ENCODE measurements at regions not wholly inside any gene's neighbourhood (a gene's known extent, or its start where the extent isn't known, plus 50 kb on each side); places are given as distances from the start of the nearest gene placed in this dataset.
"Not testable (repeated sequence)": the region's sequence is repeated elsewhere in the genome, so short reads cannot be mapped to it uniquely, and the experiment has no call there.

DNA sequence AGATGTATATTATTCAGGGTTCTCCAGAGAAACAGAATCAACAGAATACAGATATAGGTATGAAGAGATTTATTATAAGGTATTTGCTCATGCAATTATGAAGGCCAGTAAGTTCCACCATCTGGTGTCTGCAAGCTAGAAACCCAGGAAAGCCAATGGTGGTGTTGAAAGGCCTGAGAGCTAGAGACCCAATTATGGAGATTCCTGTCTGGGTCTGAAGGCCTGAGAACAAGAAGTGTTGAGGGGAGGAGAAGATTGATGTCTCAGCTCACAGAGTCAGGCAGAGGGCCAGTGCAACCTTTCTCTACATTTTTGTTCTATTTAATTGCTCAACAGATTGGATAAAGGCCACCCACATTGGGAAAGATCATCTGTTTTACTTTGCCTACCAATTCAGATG, 524.2 kb upstream of the CRIM1 start:
- no peak for DNase-seq (ENCODE audit: extremely low read depth, low read depth)
- TF ChIP-seq, protein P1, sequence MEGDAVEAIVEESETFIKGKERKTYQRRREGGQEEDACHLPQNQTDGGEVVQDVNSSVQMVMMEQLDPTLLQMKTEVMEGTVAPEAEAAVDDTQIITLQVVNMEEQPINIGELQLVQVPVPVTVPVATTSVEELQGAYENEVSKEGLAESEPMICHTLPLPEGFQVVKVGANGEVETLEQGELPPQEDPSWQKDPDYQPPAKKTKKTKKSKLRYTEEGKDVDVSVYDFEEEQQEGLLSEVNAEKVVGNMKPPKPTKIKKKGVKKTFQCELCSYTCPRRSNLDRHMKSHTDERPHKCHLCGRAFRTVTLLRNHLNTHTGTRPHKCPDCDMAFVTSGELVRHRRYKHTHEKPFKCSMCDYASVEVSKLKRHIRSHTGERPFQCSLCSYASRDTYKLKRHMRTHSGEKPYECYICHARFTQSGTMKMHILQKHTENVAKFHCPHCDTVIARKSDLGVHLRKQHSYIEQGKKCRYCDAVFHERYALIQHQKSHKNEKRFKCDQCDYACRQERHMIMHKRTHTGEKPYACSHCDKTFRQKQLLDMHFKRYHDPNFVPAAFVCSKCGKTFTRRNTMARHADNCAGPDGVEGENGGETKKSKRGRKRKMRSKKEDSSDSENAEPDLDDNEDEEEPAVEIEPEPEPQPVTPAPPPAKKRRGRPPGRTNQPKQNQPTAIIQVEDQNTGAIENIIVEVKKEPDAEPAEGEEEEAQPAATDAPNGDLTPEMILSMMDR (IDR thresholded peaks at IDR 0.05; ENCODE audit: low read depth, low read length) = no peak

DNA sequence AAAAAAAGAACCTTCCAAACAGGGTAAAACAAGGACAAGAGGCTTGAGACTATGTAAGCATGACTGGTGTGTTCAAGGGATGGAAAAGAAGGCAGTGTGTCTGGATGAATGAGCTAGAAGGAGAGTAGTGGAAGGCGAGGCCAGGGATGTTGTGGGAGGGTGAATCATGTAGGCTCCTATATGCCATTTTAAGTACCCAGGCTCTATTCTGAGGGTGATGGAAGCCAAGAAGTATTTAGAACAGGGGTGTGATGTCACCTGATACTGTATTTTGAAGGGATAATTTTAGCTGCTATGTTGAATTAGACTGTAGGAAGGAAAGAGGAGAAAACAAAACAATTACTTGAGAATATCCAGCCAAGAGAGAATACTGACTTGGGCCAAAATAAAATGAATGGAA, 524.7 kb upstream of the CRIM1 start:
- DNase-seq (ENCODE audit: extremely low read depth, low read depth) = no peak
- TF ChIP-seq, protein P1 (IDR thresholded peaks at IDR 0.05; ENCODE audit: low read depth, low read length) = no peak

DNA sequence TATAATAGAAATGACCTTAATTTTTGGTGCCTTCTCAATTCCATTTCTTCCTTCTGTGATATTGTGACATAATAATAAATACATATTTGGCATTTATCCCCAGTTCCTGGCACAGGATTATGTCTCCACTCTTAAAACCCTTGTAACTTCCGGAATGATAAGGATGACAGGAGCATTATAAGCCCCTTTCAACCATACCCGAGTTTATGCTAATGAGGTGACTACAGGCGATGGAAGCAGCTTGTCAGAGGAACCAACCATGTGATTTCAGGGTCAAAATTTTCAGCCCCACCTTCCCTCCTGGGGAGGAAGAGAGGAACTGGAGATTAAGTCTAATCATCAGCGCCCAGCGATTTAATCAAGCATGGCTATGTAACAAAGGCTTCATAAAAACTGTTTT, 528.5 kb upstream of the CRIM1 start:
- DNase-seq (ENCODE audit: extremely low read depth, low read depth) = no peak
- TF ChIP-seq, protein P1 (IDR thresholded peaks at IDR 0.05; ENCODE audit: low read depth, low read length) = no peak

DNA sequence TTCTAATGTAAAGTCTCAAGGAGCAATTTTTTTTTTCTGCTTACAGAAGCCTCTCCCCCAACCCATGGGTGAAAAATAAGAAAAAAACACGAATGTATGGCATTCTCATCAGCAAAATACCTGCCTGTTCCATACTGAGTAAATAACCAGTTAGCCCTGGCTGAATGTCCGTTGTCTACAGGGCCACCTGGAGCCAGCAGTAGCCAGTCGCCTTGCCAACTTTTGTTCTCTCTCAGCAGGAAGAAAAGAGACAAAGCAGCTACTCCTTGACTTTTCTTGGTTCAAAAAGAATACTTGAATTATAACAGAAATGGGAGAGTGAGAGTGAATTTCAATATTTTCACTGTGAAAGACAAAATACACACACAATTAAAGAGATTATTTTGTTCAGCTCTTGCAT, 532.9 kb upstream of the CRIM1 start:
- no peak for DNase-seq (ENCODE audit: extremely low read depth, low read depth)
- TF ChIP-seq, protein P1 (IDR thresholded peaks at IDR 0.05; ENCODE audit: low read depth, low read length) = no peak

DNA sequence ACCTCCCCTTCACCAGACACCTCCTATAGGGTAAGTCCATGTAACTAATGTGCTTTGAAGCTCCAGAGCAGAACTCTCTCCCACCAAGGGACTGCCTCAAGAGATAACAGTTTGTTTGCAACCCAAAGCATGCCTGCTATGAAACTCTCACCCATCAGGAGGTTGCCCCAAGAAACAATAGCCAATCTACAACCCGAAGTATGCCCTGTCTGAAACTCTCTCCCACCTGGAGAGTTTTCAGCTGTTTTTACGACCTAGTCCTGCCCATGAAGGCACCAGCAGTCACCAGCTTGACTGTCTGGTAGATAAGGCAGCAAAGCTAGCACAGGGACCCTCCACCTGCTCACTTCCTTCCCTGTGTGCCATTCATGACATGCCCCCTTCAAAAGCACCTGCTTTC, 533.9 kb upstream of the CRIM1 start:
- TF ChIP-seq, protein P1 (IDR thresholded peaks at IDR 0.05; ENCODE audit: low read depth, low read length) = no peak
- no peak for DNase-seq (ENCODE audit: extremely low read depth, low read depth)

DNA sequence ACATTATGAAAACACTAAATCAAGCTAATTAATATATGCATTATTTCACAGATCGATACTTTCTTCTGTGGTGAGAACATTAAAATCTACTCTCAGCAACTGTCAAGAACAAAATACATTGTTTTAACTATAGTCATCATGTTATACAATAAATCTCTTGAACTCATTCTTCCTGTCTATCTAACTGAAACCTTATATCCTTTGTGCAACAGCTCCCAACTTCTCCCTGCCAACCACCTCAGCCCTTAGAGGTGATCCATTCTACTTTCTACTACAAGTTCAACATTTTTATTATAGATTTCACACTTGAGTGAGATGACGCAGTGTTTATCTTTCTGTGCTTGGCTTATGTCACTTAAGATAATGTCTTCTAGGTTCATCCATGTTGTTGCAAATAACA, 535.2 kb upstream of the CRIM1 start:
- DNase-seq (ENCODE audit: extremely low read depth, low read depth) = no peak
- TF ChIP-seq, protein P1 (IDR thresholded peaks at IDR 0.05; ENCODE audit: low read depth, low read length) = no peak

DNA sequence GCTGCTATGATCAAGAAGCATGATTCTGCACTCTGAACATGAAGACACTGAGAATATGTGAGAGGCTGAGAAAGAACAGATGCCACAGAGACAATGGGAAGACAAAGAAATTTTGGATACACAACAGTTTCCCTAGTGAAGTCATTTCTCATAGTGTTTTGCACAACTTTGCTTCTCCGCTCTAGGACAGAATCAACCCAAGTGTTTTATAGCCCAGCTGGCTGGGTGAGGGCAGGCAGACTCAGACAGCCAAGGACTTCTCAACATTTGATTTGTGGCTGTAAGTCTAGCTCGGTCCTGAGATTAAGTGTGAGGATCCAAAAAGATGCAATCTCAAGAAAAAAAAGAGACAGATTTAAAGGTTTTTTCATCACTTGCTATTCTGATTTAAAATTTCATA, 536.5 kb upstream of the CRIM1 start:
- TF ChIP-seq, protein P1 (IDR thresholded peaks at IDR 0.05; ENCODE audit: low read depth, low read length) = no peak
- no peak for DNase-seq (ENCODE audit: extremely low read depth, low read depth)

DNA sequence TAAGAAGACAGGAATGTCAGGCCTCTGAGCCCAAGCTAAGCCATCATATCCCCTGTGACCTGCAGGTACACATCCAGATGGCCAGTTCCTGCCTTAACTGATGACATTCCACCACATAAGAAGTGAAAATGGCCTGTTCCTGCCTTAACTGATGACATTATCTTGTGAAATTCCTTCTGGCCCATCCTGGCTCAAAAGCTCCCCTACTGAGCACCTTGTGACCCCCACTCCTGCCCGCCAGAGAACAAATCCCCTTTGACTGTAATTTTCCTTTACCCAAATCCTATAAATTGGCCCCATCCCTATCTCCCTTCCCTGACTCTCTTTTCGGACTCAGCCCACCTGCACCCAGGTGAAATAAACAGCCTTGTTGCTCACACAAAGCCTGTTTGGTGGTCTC, 537.2 kb upstream of the CRIM1 start:
- not testable (repeated sequence) for DNase-seq (ENCODE audit: extremely low read depth, low read depth)

DNA sequence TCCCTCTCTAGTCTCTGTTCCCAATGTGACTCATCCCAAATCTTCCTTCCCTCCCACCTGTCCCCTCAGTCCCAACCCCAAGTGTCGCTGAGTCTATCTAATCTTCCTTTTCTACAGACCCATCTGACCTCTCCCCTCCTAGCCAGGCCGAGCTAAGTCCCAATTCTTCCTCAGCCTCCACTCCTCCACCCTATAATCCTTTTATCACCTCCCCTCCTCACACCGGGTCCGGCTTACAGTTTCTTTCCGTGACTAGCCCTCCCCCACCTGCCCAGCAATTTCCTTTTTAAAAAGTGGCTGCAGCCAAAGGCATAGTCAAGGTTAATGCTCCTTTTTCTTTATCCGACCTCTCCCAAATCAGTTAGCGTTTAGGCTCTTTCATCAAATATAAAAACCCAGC, 541.0 kb upstream of the CRIM1 start:
- not testable (repeated sequence) for DNase-seq (ENCODE audit: extremely low read depth, low read depth)
